HepG2 (cell line): ENCODE measurements at regions not wholly inside any gene's neighbourhood (a gene's known extent, or its start where the extent isn't known, plus 50 kb on each side); places are given as distances from the start of the nearest gene placed in this dataset.

Source experiments
- ATAC-seq: fragments of 200-7000 bp; cut with Tn5 transposase; 3 replicates; pipeline ENCODE4 v1.9.1; 2020; ENCODE audit warnings: mild to moderate bottlenecking, moderate library complexity
- BruUV-seq: library from RNA; stranded (reverse); fragments of 400-500 nt; replicated peaks from 2 replicates; lab custom pipeline; 2021; lab: Mats Ljungman, UMichigan
- CTCF ChIA-PET: fragments of 300-600 bp; formaldehyde crosslinking; extraction: SDS; loops from one replicate; lab custom pipeline; 2021; ENCODE audit warnings: low total read pairs, inconsistent platforms, low intra/inter-chr PET ratio; lab: Yijun Ruan, JAX
- POLR2A ChIA-PET: fragments of 350-600 bp; sonication (Branson Sonifier 250); formaldehyde crosslinking; loops from one replicate; lab custom pipeline; 2020; ENCODE audit warnings: antibody characterized with exemption, inconsistent platforms; lab: Yijun Ruan, JAX
- DNase-seq: peaks from one replicate; pipeline ENCODE4 v3.0.0-alpha.2; 2015; ENCODE audit warnings: low spot score
- FAIRE-seq: peaks from 3 replicates; lab custom pipeline; 2011; peaks lifted over from hg19 to GRCh38; lab: Jason Lieb, UNC
- H2AFZ ChIP-seq: one replicate; pipeline ENCODE4 v1.6.1; 2011; ENCODE audit warnings: low read length, inconsistent platforms
- H3K27ac ChIP-seq: fragments of 300-600 bp; 3 replicates; pipeline ENCODE4 v1.8.0; 2011; ENCODE audit warnings: mixed run types, mild to moderate bottlenecking, mixed read lengths, low read length, inconsistent platforms; ENCODE audit not compliant: insufficient read depth; ENCODE audit errors: extremely low read length
- H3K27me3 ChIP-seq, 2 experiments: fragments of 200-600 bp in 1 of 2; 2 replicates in 1 of 2; 3 replicates in 1 of 2; pipeline versions ENCODE4 v1.6.0 to v1.8.0; 2011; ENCODE audit warnings: low read length in 2 of 2, mild to moderate bottlenecking in 2 of 2, moderate library complexity in 2 of 2, inconsistent platforms in 1 of 2; ENCODE audit not compliant: insufficient read depth in 2 of 2, control insufficient read depth in 1 of 2
- H3K36me3 ChIP-seq, 2 experiments: fragments of 200-600 bp in 1 of 2; replicated peaks in 1 of 2; 2 replicates in 1 of 2; 3 replicates in 1 of 2; pipeline versions ENCODE4 v1.5.1 to v1.8.0; 2011; ENCODE audit warnings: low read length in 2 of 2, inconsistent platforms in 1 of 2; ENCODE audit not compliant: insufficient read depth in 2 of 2, control insufficient read depth in 1 of 2
- H3K4me1 ChIP-seq: 2 replicates; pipeline ENCODE4 v1.5.1; 2012; ENCODE audit warnings: low read length, inconsistent platforms; ENCODE audit not compliant: insufficient read depth
- H3K4me2 ChIP-seq: 2 replicates; pipeline ENCODE4 v1.6.0; 2011; ENCODE audit warnings: low read depth, low read length, inconsistent platforms
- H3K4me3 ChIP-seq, 3 experiments: fragments of 200-600 bp in 1 of 3; sonication (generic), shearing (Covaris generic) in 1 of 3; replicated peaks in 1 of 3; 2 replicates each; pipeline ENCODE4 v1.5.1; 2011 to 2016; ENCODE audit warnings: low read length in 3 of 3, inconsistent platforms in 2 of 3, low read depth in 2 of 3, mild to moderate bottlenecking in 2 of 3, control low read depth in 1 of 3, mixed read lengths in 1 of 3; ENCODE audit not compliant: insufficient read depth in 1 of 3
- H3K79me2 ChIP-seq: one replicate; pipeline ENCODE4 v1.6.1; 2011; ENCODE audit warnings: low read length, inconsistent platforms; ENCODE audit not compliant: insufficient read depth
- H3K9ac ChIP-seq: 2 replicates; pipeline ENCODE4 v1.6.0; 2011; ENCODE audit warnings: mild to moderate bottlenecking, low read depth, low read length, inconsistent platforms; ENCODE audit not compliant: insufficient read depth
- H3K9me3 ChIP-seq: 2 replicates; pipeline ENCODE4 v1.5.1; 2012; ENCODE audit warnings: mild to moderate bottlenecking, low read length
- H4K20me1 ChIP-seq: 2 replicates; pipeline ENCODE4 v1.6.0; 2011; ENCODE audit warnings: inconsistent platforms, mild to moderate bottlenecking, low read length, moderate library complexity; ENCODE audit not compliant: insufficient read depth
- GPN1 ChIP-seq: sonication (generic); formaldehyde crosslinking; IDR thresholded peaks from 2 replicates; pipeline ENCODE4 v1.5.1; 2020; ENCODE audit warnings: missing genetic modification reagents, borderline replicate concordance
- NCOA1 ChIP-seq: sonication (generic); formaldehyde crosslinking; IDR thresholded peaks from 2 replicates; pipeline ENCODE4 v1.9.0; 2021; ENCODE audit warnings: missing genetic modification reagents
- ZZZ3 ChIP-seq: sonication (generic); formaldehyde crosslinking; IDR thresholded peaks from 2 replicates; pipeline ENCODE4 v1.4.0; 2020; ENCODE audit warnings: missing genetic modification reagents, mild to moderate bottlenecking, borderline replicate concordance
- WGBS: methylation state at CpG from one replicate; pipeline ENCODE4 v1.1.6; 2017; ENCODE audit warnings: low lambda C conversion rate; 5-methylcytosine and 5-hydroxymethylcytosine counted together
- in situ Hi-C: cut with HindIII; loops from 2 replicates; pipeline ENCODE4 v1.10.0; 2017; ENCODE audit warnings: low pct_unique_long_range_greater_than_20kb; ENCODE audit not compliant: extremely low pct_ligation_motif_present
- intact Hi-C: fragments of 100-400 bp; cut with micrococcal nuclease; formaldehyde crosslinking; loops from one replicate; pipeline ENCODE4 v1.10.0; 2022; ENCODE audit not compliant: unreplicated experiment
- TF ChIP-seq, protein P1 (sequence below): sonication (generic); formaldehyde crosslinking; IDR thresholded peaks from 2 replicates; pipeline ENCODE4 v1.4.0; 2020; ENCODE audit warnings: mild to moderate bottlenecking, missing genetic modification reagents, borderline replicate concordance
- TF ChIP-seq, protein P2 (sequence below): sonication (generic); formaldehyde crosslinking; IDR thresholded peaks from 2 replicates; pipeline ENCODE4 v1.5.0; 2020; ENCODE audit warnings: missing genetic modification reagents, mild to moderate bottlenecking, borderline replicate concordance

DNA sequence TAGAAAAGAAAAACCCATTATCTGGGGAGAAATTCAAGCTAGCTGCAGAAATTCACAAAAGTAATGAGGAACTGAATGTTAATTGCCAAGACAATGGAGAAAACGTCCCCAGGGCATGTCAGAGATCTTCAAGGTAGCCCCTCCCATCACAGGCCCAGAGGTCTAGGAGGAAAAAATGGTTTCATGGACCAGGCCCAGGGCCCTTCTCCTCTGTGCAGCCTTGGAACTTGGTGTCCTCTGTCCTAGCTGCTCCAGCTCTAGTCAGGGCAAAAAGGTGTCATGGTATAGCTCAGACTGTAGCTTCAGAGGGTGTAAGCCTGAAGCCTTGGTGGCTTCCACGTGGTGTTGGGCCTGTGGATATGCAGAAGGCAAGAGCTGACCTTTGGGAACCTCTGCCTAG lies 411.8 kb downstream of the ADRA2A start (continued):
- TF ChIP-seq, protein P1, sequence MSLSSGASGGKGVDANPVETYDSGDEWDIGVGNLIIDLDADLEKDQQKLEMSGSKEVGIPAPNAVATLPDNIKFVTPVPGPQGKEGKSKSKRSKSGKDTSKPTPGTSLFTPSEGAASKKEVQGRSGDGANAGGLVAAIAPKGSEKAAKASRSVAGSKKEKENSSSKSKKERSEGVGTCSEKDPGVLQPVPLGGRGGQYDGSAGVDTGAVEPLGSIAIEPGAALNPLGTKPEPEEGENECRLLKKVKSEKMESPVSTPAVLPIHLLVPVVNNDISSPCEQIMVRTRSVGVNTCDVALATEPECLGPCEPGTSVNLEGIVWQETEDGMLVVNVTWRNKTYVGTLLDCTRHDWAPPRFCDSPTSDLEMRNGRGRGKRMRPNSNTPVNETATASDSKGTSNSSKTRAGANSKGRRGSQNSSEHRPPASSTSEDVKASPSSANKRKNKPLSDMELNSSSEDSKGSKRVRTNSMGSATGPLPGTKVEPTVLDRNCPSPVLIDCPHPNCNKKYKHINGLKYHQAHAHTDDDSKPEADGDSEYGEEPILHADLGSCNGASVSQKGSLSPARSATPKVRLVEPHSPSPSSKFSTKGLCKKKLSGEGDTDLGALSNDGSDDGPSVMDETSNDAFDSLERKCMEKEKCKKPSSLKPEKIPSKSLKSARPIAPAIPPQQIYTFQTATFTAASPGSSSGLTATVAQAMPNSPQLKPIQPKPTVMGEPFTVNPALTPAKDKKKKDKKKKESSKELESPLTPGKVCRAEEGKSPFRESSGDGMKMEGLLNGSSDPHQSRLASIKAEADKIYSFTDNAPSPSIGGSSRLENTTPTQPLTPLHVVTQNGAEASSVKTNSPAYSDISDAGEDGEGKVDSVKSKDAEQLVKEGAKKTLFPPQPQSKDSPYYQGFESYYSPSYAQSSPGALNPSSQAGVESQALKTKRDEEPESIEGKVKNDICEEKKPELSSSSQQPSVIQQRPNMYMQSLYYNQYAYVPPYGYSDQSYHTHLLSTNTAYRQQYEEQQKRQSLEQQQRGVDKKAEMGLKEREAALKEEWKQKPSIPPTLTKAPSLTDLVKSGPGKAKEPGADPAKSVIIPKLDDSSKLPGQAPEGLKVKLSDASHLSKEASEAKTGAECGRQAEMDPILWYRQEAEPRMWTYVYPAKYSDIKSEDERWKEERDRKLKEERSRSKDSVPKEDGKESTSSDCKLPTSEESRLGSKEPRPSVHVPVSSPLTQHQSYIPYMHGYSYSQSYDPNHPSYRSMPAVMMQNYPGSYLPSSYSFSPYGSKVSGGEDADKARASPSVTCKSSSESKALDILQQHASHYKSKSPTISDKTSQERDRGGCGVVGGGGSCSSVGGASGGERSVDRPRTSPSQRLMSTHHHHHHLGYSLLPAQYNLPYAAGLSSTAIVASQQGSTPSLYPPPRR (CRISPR knock-in tag): no peak

DNA sequence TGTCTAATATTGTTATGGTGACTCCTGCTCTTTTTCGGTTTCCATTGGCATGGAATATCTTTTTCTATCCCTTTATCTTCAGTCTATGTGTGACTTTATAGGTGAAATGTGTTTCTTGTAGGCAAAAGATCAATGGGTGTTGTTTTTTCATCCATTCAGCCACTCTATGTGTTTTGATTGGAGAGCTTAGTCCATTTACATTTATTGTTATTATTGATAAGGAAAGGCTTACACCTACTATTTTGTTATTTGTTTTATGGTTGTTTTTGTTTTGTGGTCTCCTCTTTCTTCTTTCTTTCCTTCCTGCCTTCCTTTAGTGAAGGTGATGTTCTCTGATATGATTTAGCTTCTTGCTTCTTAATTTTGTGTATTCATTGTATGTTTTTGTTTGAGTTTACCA lies 414.3 kb downstream of the ADRA2A start:
- H4K20me1 ChIP-seq: no peaks in the 10 kb centered on the region
- WGBS: 0% methylated on average over 1 of the region's 1 CpG

More for the DNA sequence above, 414.3 kb downstream of the ADRA2A start:
- ChIA-PET CTCF (no interaction called here), POLR2A (no interaction called here)
- H3K4me2 ChIP-seq: no peak overlapping the region
- FAIRE-seq (no peak), DNase-seq (no peak), ATAC-seq (no peak)
- no peak overlapping the region for H3K4me3 ChIP-seq
- no peaks in the 10 kb centered on the region for H3K4me1 ChIP-seq
- no peaks in the 10 kb centered on the region for H3K27me3 ChIP-seq
- H3K9me3 ChIP-seq: peaks cover 46% of the 10 kb centered on the region
- intact Hi-C loops (no loop called here), in situ Hi-C loops (no loop called here)
- no peak overlapping the region for H3K27ac ChIP-seq
- no peak overlapping the region for H3K9ac ChIP-seq
- H3K36me3 ChIP-seq: no peaks in the 10 kb centered on the region
- no peaks in the 10 kb centered on the region for H3K79me2 ChIP-seq
- TF ChIP-seq GPN1 (CRISPR knock-in tag) (no peak), NCOA1 (CRISPR knock-in tag) (no peak), ZZZ3 (no peak)
- TF ChIP-seq, protein P2, sequence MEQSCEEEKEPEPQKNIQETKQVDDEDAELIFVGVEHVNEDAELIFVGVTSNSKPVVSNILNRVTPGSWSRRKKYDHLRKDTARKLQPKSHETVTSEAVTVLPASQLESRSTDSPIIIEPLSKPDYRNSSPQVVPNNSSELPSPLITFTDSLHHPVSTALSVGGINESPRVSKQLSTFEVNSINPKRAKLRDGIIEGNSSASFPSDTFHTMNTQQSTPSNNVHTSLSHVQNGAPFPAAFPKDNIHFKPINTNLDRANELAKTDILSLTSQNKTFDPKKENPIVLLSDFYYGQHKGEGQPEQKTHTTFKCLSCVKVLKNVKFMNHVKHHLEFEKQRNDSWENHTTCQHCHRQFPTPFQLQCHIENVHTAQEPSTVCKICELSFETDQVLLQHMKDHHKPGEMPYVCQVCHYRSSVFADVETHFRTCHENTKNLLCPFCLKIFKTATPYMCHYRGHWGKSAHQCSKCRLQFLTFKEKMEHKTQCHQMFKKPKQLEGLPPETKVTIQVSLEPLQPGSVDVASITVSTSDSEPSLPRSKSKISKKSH (CRISPR knock-in tag): no peak
- no peak overlapping the region for H2AFZ ChIP-seq
- no TSS peak for BruUV-seq
